22Rv1 (cell line): ENCODE measurements at regions not wholly inside any gene's neighbourhood (a gene's known extent, or its start where the extent isn't known, plus 50 kb on each side); places are given as distances from the start of the nearest gene placed in this dataset.

ENCODE experiments used
- CTCF ChIP-seq: fragments of 450-650 bp; IDR thresholded peaks from 2 replicates; pipeline ENCODE4 v1.5.1; 2017; ENCODE audit warnings: mild to moderate bottlenecking
- ZFX ChIP-seq: fragments of 450-650 bp; IDR thresholded peaks from 2 replicates; pipeline ENCODE4 v1.6.1; 2017; ENCODE audit warnings: antibody characterized with exemption, borderline replicate concordance

- TF ChIP-seq CTCF (no peak), ZFX (no peak)
Measured at GRCh38 chr3:95715128-95715527, 1099.3 kb upstream of the EPHA6 start.
